MM.1S (cell line): ENCODE measurements at regions not wholly inside any gene's neighbourhood (a gene's known extent, or its start where the extent isn't known, plus 50 kb on each side); places are given as distances from the start of the nearest gene placed in this dataset.

Experiments used
- CTCF ChIP-seq: fragments of 300-600 bp; sonication (generic); IDR thresholded peaks from 2 replicates; pipeline ENCODE4 v1.5.1; 2016; ENCODE audit warnings: antibody characterized with exemption, low read length, mixed read lengths
- EZH2 ChIP-seq: fragments of 300-600 bp; sonication (generic); optimal IDR thresholded peaks from 2 replicates; pipeline ENCODE3; 2017; ENCODE audit warnings: low read depth, mild to moderate bottlenecking, antibody characterized with exemption, low read length, mixed read lengths

GRCh38 chr10:29859521-29860130 is 199.8 kb downstream of the JCAD start:
- no peak for TF ChIP-seq CTCF
- no peak for TF ChIP-seq EZH2
